Mesendoderm (in vitro differentiated cells): ENCODE measurements at regions not wholly inside any gene's neighbourhood (a gene's known extent, or its start where the extent isn't known, plus 50 kb on each side); places are given as distances from the start of the nearest gene placed in this dataset.

Experiments
- DNase-seq: peaks from one replicate; pipeline ENCODE4 v3.0.0; 2013
- H2AK5ac ChIP-seq: 2 replicates; pipeline ENCODE4 v1.6.1; 2013; ENCODE audit warnings: low read length, inconsistent platforms
- H2BK120ac ChIP-seq: 2 replicates; pipeline ENCODE4 v1.6.1; 2013; ENCODE audit warnings: low read depth, mild to moderate bottlenecking, low read length, moderate library complexity, mixed read lengths
- H2BK15ac ChIP-seq: replicated peaks from 2 replicates; pipeline ENCODE4 v1.6.1; 2013; ENCODE audit warnings: low read depth, mild to moderate bottlenecking, moderate library complexity
- H2BK5ac ChIP-seq: 2 replicates; pipeline ENCODE4 v1.6.1; 2013; ENCODE audit warnings: low read length, inconsistent platforms
- H3K18ac ChIP-seq: 2 replicates; pipeline ENCODE4 v1.6.1; 2013; ENCODE audit warnings: mild to moderate bottlenecking, low read length, mixed read lengths
- H3K23ac ChIP-seq: one replicate; pipeline ENCODE4 v1.6.1; 2013; ENCODE audit warnings: low read length
- H3K27ac ChIP-seq: 2 replicates; pipeline ENCODE4 v1.5.1; 2013; ENCODE audit warnings: low read depth, mild to moderate bottlenecking, inconsistent platforms, low read length, moderate library complexity
- H3K27me3 ChIP-seq: 2 replicates; pipeline ENCODE4 v1.6.1; 2013; ENCODE audit warnings: low read length, control low read depth, mild to moderate bottlenecking, inconsistent platforms; ENCODE audit not compliant: insufficient read depth, poor library complexity
- H3K36me3 ChIP-seq: 2 replicates; pipeline ENCODE4 v1.6.1; 2013; ENCODE audit warnings: low read length, inconsistent platforms; ENCODE audit not compliant: control insufficient read depth, insufficient read depth
- H3K4ac ChIP-seq: one replicate; pipeline ENCODE4 v1.6.1; 2013; ENCODE audit warnings: low read depth, mild to moderate bottlenecking, low read length, moderate library complexity
- H3K4me1 ChIP-seq: 2 replicates; pipeline ENCODE4 v1.6.1; 2013; ENCODE audit warnings: low read depth, low read length, inconsistent platforms; ENCODE audit not compliant: control insufficient read depth
- H3K4me2 ChIP-seq: 2 replicates; pipeline ENCODE4 v1.6.1; 2013; ENCODE audit warnings: low read length
- H3K4me3 ChIP-seq: 2 replicates; pipeline ENCODE4 v1.5.1; 2013; ENCODE audit warnings: mild to moderate bottlenecking, low read length
- H3K56ac ChIP-seq: one replicate; pipeline ENCODE4 v1.6.1; 2013; ENCODE audit warnings: low read length
- H3K79me1 ChIP-seq: 2 replicates; pipeline ENCODE4 v1.6.1; 2013; ENCODE audit warnings: low read length, inconsistent platforms
- H3K79me2 ChIP-seq: 2 replicates; pipeline ENCODE4 v1.6.1; 2013; ENCODE audit warnings: mild to moderate bottlenecking, low read length; ENCODE audit not compliant: control insufficient read depth, insufficient read depth
- H3K9ac ChIP-seq: 2 replicates; pipeline ENCODE4 v1.6.1; 2013; ENCODE audit warnings: low read length, inconsistent platforms
- H4K5ac ChIP-seq: one replicate; pipeline ENCODE4 v1.6.1; 2013; ENCODE audit warnings: low read length
- H4K8ac ChIP-seq: one replicate; pipeline ENCODE4 v1.6.1; 2013; ENCODE audit warnings: low read depth, mild to moderate bottlenecking, control low read depth, low read length, moderate library complexity
- WGBS: extraction: QIAGEN DNeasy Blood & Tissue Kit; methylation state at CpG from one replicate; pipeline ENCODE4 v1.1.7; 2013; ENCODE audit warnings: low lambda C conversion rate, missing lambda C conversion rate; ENCODE audit not compliant: insufficient coverage; ENCODE audit errors: extremely low coverage; 5-methylcytosine and 5-hydroxymethylcytosine counted together

DNA sequence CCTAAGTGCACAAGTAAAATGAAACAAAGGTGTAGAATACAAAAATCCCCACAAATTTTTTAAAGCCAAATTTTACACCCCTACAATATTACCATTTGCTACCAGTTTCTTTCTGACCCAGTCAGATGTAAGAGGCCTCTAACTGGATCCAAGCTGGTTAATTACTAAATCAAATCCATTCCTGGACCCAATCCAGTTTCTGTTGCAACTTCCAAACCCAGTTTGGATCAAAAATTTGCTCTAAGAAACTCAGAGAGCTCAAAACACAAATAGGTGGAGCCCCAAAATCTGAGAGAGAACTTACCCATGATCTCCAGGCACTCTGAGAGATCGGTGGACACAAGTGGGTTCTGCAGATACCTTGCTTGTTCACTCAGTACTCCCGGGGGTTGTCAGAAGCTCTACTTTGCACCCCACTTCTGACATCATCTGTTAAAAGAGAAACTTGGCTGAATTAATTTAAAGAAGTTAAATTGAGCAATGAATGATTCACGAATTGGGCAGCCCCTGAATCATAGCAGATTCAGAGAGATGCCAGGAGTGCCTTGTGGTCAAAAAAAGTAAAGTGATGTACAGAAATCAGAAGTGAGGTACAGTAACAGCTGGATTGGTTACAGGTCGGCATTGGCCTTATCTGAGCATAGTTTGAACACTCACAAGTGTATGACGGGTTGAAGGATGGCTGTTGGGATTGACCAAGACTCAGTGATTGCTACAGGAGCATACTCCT is 448.0 kb downstream of the KCNT2 start:
- no peak overlapping the region for H3K23ac ChIP-seq
- H3K9ac ChIP-seq = no peak overlapping the region
- H3K36me3 ChIP-seq = no peaks in the 10 kb centered on the region
- no peak overlapping the region for H3K27ac ChIP-seq
- H3K79me1 ChIP-seq = no peaks in the 10 kb centered on the region
- H3K4ac ChIP-seq = no peak overlapping the region
- no peaks in the 10 kb centered on the region for H3K79me2 ChIP-seq
- H4K5ac ChIP-seq = no peak overlapping the region
- no peak overlapping the region for H2BK120ac ChIP-seq
- no peak overlapping the region for H2BK15ac ChIP-seq
- no peak overlapping the region for H3K18ac ChIP-seq
- DNase-seq = no peak
- no peaks in the 10 kb centered on the region for H3K4me1 ChIP-seq
- no peaks in the 10 kb centered on the region for H3K27me3 ChIP-seq
- no peak overlapping the region for H3K4me3 ChIP-seq
- H2AK5ac ChIP-seq = no peak overlapping the region
- WGBS = no CpG with 5 or more reads among the region's 5 CpGs
- H3K56ac ChIP-seq = no peak overlapping the region
- no peak overlapping the region for H2BK5ac ChIP-seq
- no peak overlapping the region for H4K8ac ChIP-seq
- no peak overlapping the region for H3K4me2 ChIP-seq

DNA sequence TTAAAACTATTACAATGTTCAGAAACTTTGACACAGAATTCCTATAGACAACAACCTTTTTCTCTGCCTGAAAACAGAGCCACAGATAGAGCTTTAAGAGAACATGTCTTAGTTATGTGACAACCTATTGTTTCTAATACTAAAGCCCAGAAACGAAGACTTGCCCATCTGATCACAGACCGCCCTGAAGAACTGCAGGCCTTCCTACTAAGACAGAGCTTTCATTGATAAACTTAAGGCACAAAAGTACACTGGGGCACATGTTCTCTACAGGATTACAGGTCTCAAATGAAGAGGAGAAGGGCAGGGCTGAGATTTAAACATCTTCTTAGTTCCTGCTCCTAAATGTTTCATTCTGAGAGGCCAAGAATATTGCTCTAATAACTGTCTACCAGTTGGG is 452.7 kb downstream of the KCNT2 start:
- Histone ChIP-seq H3K56ac (no peak overlapping the region), H2BK15ac (no peak overlapping the region), H3K4me3 (no peak overlapping the region), H3K79me1 (no peaks in the 10 kb centered on the region), H3K18ac (no peak overlapping the region), H2AK5ac (no peak overlapping the region), H3K36me3 (no peaks in the 10 kb centered on the region), H3K23ac (no peak overlapping the region), H4K8ac (no peak overlapping the region), H3K27me3 (no peaks in the 10 kb centered on the region), H2BK5ac (no peak overlapping the region), H3K4me1 (no peaks in the 10 kb centered on the region), H3K4me2 (no peak overlapping the region), H4K5ac (no peak overlapping the region), H2BK120ac (no peak overlapping the region), H3K79me2 (no peaks in the 10 kb centered on the region), H3K9ac (no peak overlapping the region), H3K27ac (no peak overlapping the region), H3K4ac (no peak overlapping the region)
- WGBS = no CpG with 5 or more reads among the region's 2 CpGs
- DNase-seq = no peak

- Histone ChIP-seq H3K27me3 (no peaks in the 10 kb centered on the region), H2AK5ac (no peak overlapping the region), H3K4me1 (no peaks in the 10 kb centered on the region), H3K27ac (no peak overlapping the region), H3K36me3 (no peaks in the 10 kb centered on the region), H3K18ac (no peak overlapping the region), H2BK15ac (no peak overlapping the region), H3K9ac (no peak overlapping the region), H2BK5ac (no peak overlapping the region), H3K4me2 (no peak overlapping the region), H3K79me1 (no peaks in the 10 kb centered on the region), H3K23ac (no peak overlapping the region), H2BK120ac (no peak overlapping the region), H3K79me2 (no peaks in the 10 kb centered on the region), H4K5ac (no peak overlapping the region), H3K4me3 (no peak overlapping the region), H3K4ac (no peak overlapping the region), H4K8ac (no peak overlapping the region), H3K56ac (no peak overlapping the region)
- DNase-seq = no peak
- no CpG with 5 or more reads among the region's 5 CpGs for WGBS
Measured at GRCh38 chr1:196152975-196153374, 455.3 kb downstream of the KCNT2 start.

- no peak overlapping the region for H3K56ac ChIP-seq
- DNase-seq = no peak
Measured at GRCh38 chr1:196152086-196152485, 456.2 kb downstream of the KCNT2 start.

GRCh38 chr1:196148367-196148970 is 459.8 kb downstream of the KCNT2 start:
- no peak overlapping the region for H3K4ac ChIP-seq
- H3K18ac ChIP-seq = no peak overlapping the region
- H3K4me1 ChIP-seq = no peaks in the 10 kb centered on the region
- no peak overlapping the region for H3K4me2 ChIP-seq
- no peak overlapping the region for H4K8ac ChIP-seq
- no peaks in the 10 kb centered on the region for H3K79me1 ChIP-seq
- H3K56ac ChIP-seq = no peak overlapping the region
- no peak overlapping the region for H3K4me3 ChIP-seq
- H2BK120ac ChIP-seq = no peak overlapping the region
- H2AK5ac ChIP-seq = no peak overlapping the region
- H3K36me3 ChIP-seq = no peaks in the 10 kb centered on the region
- no peak overlapping the region for H2BK15ac ChIP-seq
- no peak overlapping the region for H4K5ac ChIP-seq
- no CpG with 5 or more reads among the region's 3 CpGs for WGBS
- H3K23ac ChIP-seq = no peak overlapping the region
- no peaks in the 10 kb centered on the region for H3K79me2 ChIP-seq
- no peak overlapping the region for H3K9ac ChIP-seq
- H2BK5ac ChIP-seq = no peak overlapping the region
- H3K27ac ChIP-seq = no peak overlapping the region
- no peaks in the 10 kb centered on the region for H3K27me3 ChIP-seq
- peak; percentile 29 for DNase-seq

More at GRCh38 chr1:196152086-196152485, 456.2 kb downstream of the KCNT2 start:
- Histone ChIP-seq H3K4me1 (no peaks in the 10 kb centered on the region), H3K18ac (no peak overlapping the region), H2BK120ac (no peak overlapping the region), H4K8ac (no peak overlapping the region), H3K27me3 (no peaks in the 10 kb centered on the region), H3K23ac (no peak overlapping the region), H3K4ac (no peak overlapping the region), H3K9ac (no peak overlapping the region), H2BK5ac (no peak overlapping the region), H3K79me2 (no peaks in the 10 kb centered on the region), H3K27ac (no peak overlapping the region), H2AK5ac (no peak overlapping the region), H3K36me3 (no peaks in the 10 kb centered on the region), H3K4me2 (no peak overlapping the region), H3K79me1 (no peaks in the 10 kb centered on the region), H4K5ac (no peak overlapping the region), H3K4me3 (no peak overlapping the region), H2BK15ac (no peak overlapping the region)
- no CpG with 5 or more reads among the region's 3 CpGs for WGBS
